ENCODE measurements at regions not wholly inside any gene's neighbourhood (a gene's known extent, or its start where the extent isn't known, plus 50 kb on each side); places are given as distances from the start of the nearest gene placed in this dataset.
"Not testable (repeated sequence)": the region's sequence is repeated elsewhere in the genome, so short reads cannot be mapped to it uniquely, and the experiment has no call there.

GRCh38 chr5:52626312-52626711 is 161.4 kb upstream of the ITGA1 start:
- H3K4me3 ChIP-seq (ENCODE audit: low read depth, low read length), result no peak overlapping the region
- DNase-seq (ENCODE audit: low read depth), result no peak
- TF ChIP-seq CTCF (IDR thresholded peaks at IDR 0.05; ENCODE audit: insufficient read depth, low read depth, low read length), result no peak

GRCh38 chr5:52627740-52628139 is 160.0 kb upstream of the ITGA1 start:
- no peak for DNase-seq (ENCODE audit: low read depth)
- TF ChIP-seq CTCF (IDR thresholded peaks at IDR 0.05; ENCODE audit: insufficient read depth, low read depth, low read length), result no peak
- H3K4me3 ChIP-seq (ENCODE audit: low read depth, low read length), result no peak overlapping the region

- no peak for DNase-seq (ENCODE audit: low read depth)
- H3K4me3 ChIP-seq (ENCODE audit: low read depth, low read length), result no peak overlapping the region
- no peak for TF ChIP-seq CTCF (IDR thresholded peaks at IDR 0.05; ENCODE audit: insufficient read depth, low read depth, low read length)
Observed at GRCh38 chr5:52632281-52632680, 155.4 kb upstream of the ITGA1 start.

- not testable (repeated sequence) for H3K4me3 ChIP-seq (ENCODE audit: low read depth, low read length); DNase-seq (ENCODE audit: low read depth)
Observed at GRCh38 chr5:52634171-52634570, 153.5 kb upstream of the ITGA1 start.

GRCh38 chr5:52638732-52639131 is 149.0 kb upstream of the ITGA1 start:
- no peak for TF ChIP-seq CTCF (IDR thresholded peaks at IDR 0.05; ENCODE audit: insufficient read depth, low read depth, low read length)
- no peak overlapping the region for H3K4me3 ChIP-seq (ENCODE audit: low read depth, low read length)
- DNase-seq (ENCODE audit: low read depth), result no peak

- TF ChIP-seq CTCF (IDR thresholded peaks at IDR 0.05; ENCODE audit: insufficient read depth, low read depth, low read length), result no peak
- DNase-seq (ENCODE audit: low read depth), result no peak
- H3K4me3 ChIP-seq (ENCODE audit: low read depth, low read length), result no peak overlapping the region
Observed at GRCh38 chr5:52648726-52649125, 139.0 kb upstream of the ITGA1 start.

- DNase-seq (ENCODE audit: low read depth), result no peak
- TF ChIP-seq CTCF (IDR thresholded peaks at IDR 0.05; ENCODE audit: insufficient read depth, low read depth, low read length), result no peak
- no peak overlapping the region for H3K4me3 ChIP-seq (ENCODE audit: low read depth, low read length)
Observed at GRCh38 chr5:52655163-52655562, 132.6 kb upstream of the ITGA1 start.
